ENCODE measurements at regions not wholly inside any gene's neighbourhood (a gene's known extent, or its start where the extent isn't known, plus 50 kb on each side); places are given as distances from the start of the nearest gene placed in this dataset.

GRCh38 chr9:8027351-8027750, 227.8 kb upstream of the DMAC1 start:
- H3K27me3 ChIP-seq = no peaks in the 10 kb centered on the region
- H3K36me3 ChIP-seq = no peaks in the 10 kb centered on the region
- 80 to 84% methylated on average over 4 of the region's 4 CpGs for WGBS, 2 donors
- H3K4me1 ChIP-seq = no peaks in the 10 kb centered on the region
- no peak for TF ChIP-seq CTCF (IDR thresholded peaks at IDR 0.05)
- H3K27ac ChIP-seq = no peak overlapping the region
- peaks cover 0 to 2% (median 0%) of the 10 kb centered on the region in 4 donors for H3K9me3 ChIP-seq
- intact Hi-C loops (cut with DNase I) = loop anchor here (10.0 kb wide), 1 partner anchor 53 kb away; no protein-coding TSS in a partner anchor
- H3K4me3 ChIP-seq = no peak overlapping the region
- no peak for DNase-seq

GRCh38 chr9:8025551-8025950, 226.0 kb upstream of the DMAC1 start:
- Histone ChIP-seq H3K9me3 (peaks cover 0 to 2% (median 0%) of the 10 kb centered on the region in 4 donors), H3K27ac (no peak overlapping the region), H3K27me3 (no peaks in the 10 kb centered on the region), H3K36me3 (no peaks in the 10 kb centered on the region), H3K4me1 (no peaks in the 10 kb centered on the region), H3K4me3 (no peak overlapping the region)
- TF ChIP-seq POLR2A (IDR thresholded peaks at IDR 0.05) (no peak), POLR2AphosphoS5 (IDR thresholded peaks at IDR 0.05) (no peak), CTCF (IDR thresholded peaks at IDR 0.05) (no peak), EP300 (IDR thresholded peaks at IDR 0.05) (no peak)
- intact Hi-C loops (cut with DNase I) = loop anchor here (10.0 kb wide), 1 partner anchor 51 kb away; no protein-coding TSS in a partner anchor
- no peak for DNase-seq
- WGBS, 2 donors = 80 to 85% methylated on average over 2 of the region's 2 CpGs

GRCh38 chr9:8020186-8020585, 220.6 kb upstream of the DMAC1 start:
- no peak for TF ChIP-seq CTCF (IDR thresholded peaks at IDR 0.05)
- no peak for TF ChIP-seq POLR2AphosphoS5 (IDR thresholded peaks at IDR 0.05)
- TF ChIP-seq EP300 (IDR thresholded peaks at IDR 0.05) = no peak
- no peak for TF ChIP-seq POLR2A (IDR thresholded peaks at IDR 0.05)
- intact Hi-C loops (cut with DNase I) = loop anchor here (10.0 kb wide), 1 partner anchor 45 kb away; no protein-coding TSS in a partner anchor
- H3K27ac ChIP-seq = no peak overlapping the region
- DNase-seq = no peak
- H3K9me3 ChIP-seq = peaks cover 0 to 2% (median 0%) of the 10 kb centered on the region in 4 donors
- H3K4me3 ChIP-seq = no peak overlapping the region
- H3K36me3 ChIP-seq = no peaks in the 10 kb centered on the region
- no peaks in the 10 kb centered on the region for H3K27me3 ChIP-seq
- no peaks in the 10 kb centered on the region for H3K4me1 ChIP-seq
- WGBS, 2 donors = 76% methylated on average over 1 of the region's 1 CpG

- TF ChIP-seq POLR2A (IDR thresholded peaks at IDR 0.05) = no peak
- WGBS, 2 donors = 88 to 93% methylated on average over 3 of the region's 3 CpGs
- Histone ChIP-seq H3K4me3 (no peak overlapping the region), H3K4me1 (no peaks in the 10 kb centered on the region), H3K27me3 (no peaks in the 10 kb centered on the region), H3K36me3 (no peaks in the 10 kb centered on the region), H3K9me3 (peaks cover 0 to 2% (median 0%) of the 10 kb centered on the region in 4 donors), H3K27ac (no peak overlapping the region)
- intact Hi-C loops (cut with DNase I) = loop anchor here (10.0 kb wide), 1 partner anchor 45 kb away; no protein-coding TSS in a partner anchor
- DNase-seq = no peak
These were observed 220.1 kb upstream of the DMAC1 start for GRCh38 chr9:8019636-8020035.

GRCh38 chr9:8014997-8015682, 215.6 kb upstream of the DMAC1 start:
- intact Hi-C loops (cut with DNase I) = no loop called here
- H3K4me1 ChIP-seq = no peaks in the 10 kb centered on the region
- DNase-seq = no peak
- H3K9me3 ChIP-seq = no peaks in the 10 kb centered on the region
- no peak overlapping the region for H3K4me3 ChIP-seq
- no peaks in the 10 kb centered on the region for H3K36me3 ChIP-seq
- no peaks in the 10 kb centered on the region for H3K27me3 ChIP-seq
- WGBS, 2 donors = 91 to 94% methylated on average over 2 of the region's 2 CpGs
- H3K27ac ChIP-seq = no peak overlapping the region
- TF ChIP-seq POLR2AphosphoS5 (IDR thresholded peaks at IDR 0.05) = no peak
- no peak for TF ChIP-seq POLR2A (IDR thresholded peaks at IDR 0.05)
- TF ChIP-seq CTCF (IDR thresholded peaks at IDR 0.05) = no peak
- no peak for TF ChIP-seq EP300 (IDR thresholded peaks at IDR 0.05)
